ENCODE measurements at regions not wholly inside any gene's neighbourhood (a gene's known extent, or its start where the extent isn't known, plus 50 kb on each side); places are given as distances from the start of the nearest gene placed in this dataset.

- TF ChIP-seq SRF (CRISPR knock-in tag; IDR thresholded peaks at IDR 0.05) (no peak), STAT6 (CRISPR knock-in tag; IDR thresholded peaks at IDR 0.05) (no peak), GABPB1 (CRISPR knock-in tag; IDR thresholded peaks at IDR 0.05) (no peak), MCM3 (IDR thresholded peaks at IDR 0.05) (no peak), ZNF668 (CRISPR knock-in tag; IDR thresholded peaks at IDR 0.05) (no peak), CBX8 (IDR thresholded peaks at IDR 0.05; ENCODE audit: borderline replicate concordance, extremely low read depth, low read depth, low read length, poor library complexity, severe bottlenecking) (no peak), POLR2A (conservative IDR thresholded peaks at IDR 0.05) (no peak), SP2 (IDR thresholded peaks at IDR 0.05; ENCODE audit: extremely low read depth, low read depth, low read length, poor library complexity, severe bottlenecking) (no peak), TFAM (CRISPR knock-in tag; conservative IDR thresholded peaks at IDR 0.05) (no peak), ZNF146 (CRISPR knock-in tag; IDR thresholded peaks at IDR 0.05; ENCODE audit: unreplicated experiment) (no peak), ZNF431 (CRISPR knock-in tag; IDR thresholded peaks at IDR 0.05) (no peak), HDGF (IDR thresholded peaks at IDR 0.05) (no peak), DEAF1 (CRISPR knock-in tag; IDR thresholded peaks at IDR 0.05) (no peak), KLF1 (tag; IDR thresholded peaks at IDR 0.05) (no peak), KDM1A (IDR thresholded peaks at IDR 0.05) (no peak), NR0B1 (IDR thresholded peaks at IDR 0.05; ENCODE audit: partially characterized antibody) (no peak), CBX1 (IDR thresholded peaks at IDR 0.05; ENCODE audit: low read depth) (no peak)
- Histone ChIP-seq H2AFZ (ENCODE audit: low read depth, low read length) (no peak overlapping the region), H3K79me2 (ENCODE audit: control insufficient read depth, insufficient read depth, low read length) (no peaks in the 10 kb centered on the region), H3K9me1 (ENCODE audit: control insufficient read depth, insufficient read depth, low read length) (no peaks in the 10 kb centered on the region), H3K4me3 (no peak overlapping the region), H3K27ac (ENCODE audit: extremely low read depth, low read depth, low read length) (no peak overlapping the region), H3K4me1 (replicated peaks in 1 of 2; ENCODE audit: control insufficient read depth in 2 of 2, insufficient read depth in 2 of 2, low read length in 2 of 2) (no peaks in the 10 kb centered on the region; a peak in 1 of 5 replicates), H3K9ac (ENCODE audit: insufficient read depth in 1 of 2, low read depth in 2 of 2, low read length in 2 of 2) (no peak overlapping the region), H3K27me3 (ENCODE audit: control insufficient read depth in 2 of 2, insufficient read depth in 2 of 2, low read length in 2 of 2) (no peaks in the 10 kb centered on the region), H3K9me3 (replicated peaks; ENCODE audit: control insufficient read depth, insufficient read depth, low read depth, low read length) (no peaks in the 10 kb centered on the region), H3K36me3 (ENCODE audit: control insufficient read depth, insufficient read depth, low read length) (no peaks in the 10 kb centered on the region), H3K4me2 (ENCODE audit: insufficient read depth, low read length) (no peak overlapping the region), H4K20me1 (replicated peaks; ENCODE audit: control insufficient read depth, insufficient read depth, low read length) (no peaks in the 10 kb centered on the region)
- in situ Hi-C loops (cut with MboI) (no loop called here), intact Hi-C loops (cut with micrococcal nuclease) (no loop called here)
- DNase-seq (ENCODE audit: extremely low read depth in 1 of 4, low spot score in 3 of 4): no peak
- CTCF ChIA-PET (ENCODE audit: low intra/inter-chr PET ratio): no interaction called here
- no TSS peak for BruUV-seq (replicated peaks)
- no peak for ATAC-seq
- 48% methylated on average over 7 of the region's 7 CpGs for WGBS (ENCODE audit: insufficient coverage, low coverage, missing lambda C conversion rate)
- FAIRE-seq: no peak
- POLR2A ChIA-PET: no interaction called here
Measured at GRCh38 chr6:134508862-134509498, 191.1 kb upstream of the SGK1 start.
